HepG2 (cell line): ENCODE measurements at regions not wholly inside any gene's neighbourhood (a gene's known extent, or its start where the extent isn't known, plus 50 kb on each side); places are given as distances from the start of the nearest gene placed in this dataset.

Experiments
- ATAC-seq: fragments of 200-7000 bp; cut with Tn5 transposase; 3 replicates; pipeline ENCODE4 v1.9.1; 2020; ENCODE audit warnings: mild to moderate bottlenecking, moderate library complexity
- BruUV-seq: library from RNA; stranded (reverse); fragments of 400-500 nt; replicated peaks from 2 replicates; lab custom pipeline; 2021; lab: Mats Ljungman, UMichigan
- CTCF ChIA-PET: fragments of 300-600 bp; formaldehyde crosslinking; extraction: SDS; loops from one replicate; lab custom pipeline; 2021; ENCODE audit warnings: low total read pairs, inconsistent platforms, low intra/inter-chr PET ratio; lab: Yijun Ruan, JAX
- POLR2A ChIA-PET: fragments of 350-600 bp; sonication (Branson Sonifier 250); formaldehyde crosslinking; loops from one replicate; lab custom pipeline; 2020; ENCODE audit warnings: antibody characterized with exemption, inconsistent platforms; lab: Yijun Ruan, JAX
- DNase-seq: peaks from one replicate; pipeline ENCODE4 v3.0.0-alpha.2; 2015; ENCODE audit warnings: low spot score
- FAIRE-seq: peaks from 3 replicates; lab custom pipeline; 2011; peaks lifted over from hg19 to GRCh38; lab: Jason Lieb, UNC
- H2AFZ ChIP-seq: one replicate; pipeline ENCODE4 v1.6.1; 2011; ENCODE audit warnings: low read length, inconsistent platforms
- H3K27ac ChIP-seq: fragments of 300-600 bp; 3 replicates; pipeline ENCODE4 v1.8.0; 2011; ENCODE audit warnings: mixed run types, mild to moderate bottlenecking, mixed read lengths, low read length, inconsistent platforms; ENCODE audit not compliant: insufficient read depth; ENCODE audit errors: extremely low read length
- H3K27me3 ChIP-seq, 2 experiments: fragments of 200-600 bp in 1 of 2; 2 replicates in 1 of 2; 3 replicates in 1 of 2; pipeline versions ENCODE4 v1.6.0 to v1.8.0; 2011; ENCODE audit warnings: low read length in 2 of 2, mild to moderate bottlenecking in 2 of 2, moderate library complexity in 2 of 2, inconsistent platforms in 1 of 2; ENCODE audit not compliant: insufficient read depth in 2 of 2, control insufficient read depth in 1 of 2
- H3K36me3 ChIP-seq, 2 experiments: fragments of 200-600 bp in 1 of 2; replicated peaks in 1 of 2; 2 replicates in 1 of 2; 3 replicates in 1 of 2; pipeline versions ENCODE4 v1.5.1 to v1.8.0; 2011; ENCODE audit warnings: low read length in 2 of 2, inconsistent platforms in 1 of 2; ENCODE audit not compliant: insufficient read depth in 2 of 2, control insufficient read depth in 1 of 2
- H3K4me1 ChIP-seq: 2 replicates; pipeline ENCODE4 v1.5.1; 2012; ENCODE audit warnings: low read length, inconsistent platforms; ENCODE audit not compliant: insufficient read depth
- H3K4me2 ChIP-seq: 2 replicates; pipeline ENCODE4 v1.6.0; 2011; ENCODE audit warnings: low read depth, low read length, inconsistent platforms
- H3K4me3 ChIP-seq, 3 experiments: fragments of 200-600 bp in 1 of 3; sonication (generic), shearing (Covaris generic) in 1 of 3; replicated peaks in 1 of 3; 2 replicates each; pipeline ENCODE4 v1.5.1; 2011 to 2016; ENCODE audit warnings: low read length in 3 of 3, inconsistent platforms in 2 of 3, low read depth in 2 of 3, mild to moderate bottlenecking in 2 of 3, control low read depth in 1 of 3, mixed read lengths in 1 of 3; ENCODE audit not compliant: insufficient read depth in 1 of 3
- H3K79me2 ChIP-seq: one replicate; pipeline ENCODE4 v1.6.1; 2011; ENCODE audit warnings: low read length, inconsistent platforms; ENCODE audit not compliant: insufficient read depth
- H3K9ac ChIP-seq: 2 replicates; pipeline ENCODE4 v1.6.0; 2011; ENCODE audit warnings: mild to moderate bottlenecking, low read depth, low read length, inconsistent platforms; ENCODE audit not compliant: insufficient read depth
- H3K9me3 ChIP-seq: 2 replicates; pipeline ENCODE4 v1.5.1; 2012; ENCODE audit warnings: mild to moderate bottlenecking, low read length
- H4K20me1 ChIP-seq: 2 replicates; pipeline ENCODE4 v1.6.0; 2011; ENCODE audit warnings: inconsistent platforms, mild to moderate bottlenecking, low read length, moderate library complexity; ENCODE audit not compliant: insufficient read depth
- AGO1 ChIP-seq: fragments of 200-400 bp; formaldehyde crosslinking; IDR thresholded peaks from 2 replicates; pipeline ENCODE4 v1.6.1; 2017; ENCODE audit warnings: mild to moderate bottlenecking, low read depth, low read length, moderate library complexity; ENCODE audit not compliant: poor library complexity, severe bottlenecking
- ARID3A ChIP-seq: IDR thresholded peaks from 2 replicates; pipeline ENCODE4 v1.6.1; 2012; ENCODE audit warnings: low read depth, low read length, improper control_type of control experiment
- KDM4B ChIP-seq: sonication (generic); formaldehyde crosslinking; IDR thresholded peaks from 2 replicates; pipeline ENCODE4 v1.4.0; 2020; ENCODE audit warnings: missing genetic modification reagents
- NFE2 ChIP-seq: sonication (generic); formaldehyde crosslinking; IDR thresholded peaks from 2 replicates; pipeline ENCODE4 v1.4.0; 2020; ENCODE audit warnings: missing genetic modification reagents
- NFKB2 ChIP-seq: sonication (generic); formaldehyde crosslinking; IDR thresholded peaks from 2 replicates; pipeline ENCODE4 v1.4.0; 2020; ENCODE audit warnings: missing genetic modification reagents, borderline replicate concordance
- SALL1 ChIP-seq: sonication (generic); formaldehyde crosslinking; IDR thresholded peaks from 2 replicates; pipeline ENCODE4 v1.8.0; 2022; ENCODE audit warnings: mild to moderate bottlenecking, missing genetic modification reagents
- SRSF1 ChIP-seq: fragments of 200-400 bp; formaldehyde crosslinking; optimal IDR thresholded peaks from 2 replicates; pipeline ENCODE3; 2017; ENCODE audit warnings: mild to moderate bottlenecking, low read depth, low read length, moderate library complexity
- TGIF2 ChIP-seq: IDR thresholded peaks from 2 replicates; pipeline ENCODE4 v1.6.1; 2016; ENCODE audit warnings: control low read depth, missing compliant biosample characterization
- ZBED4 ChIP-seq: sonication (generic); formaldehyde crosslinking; IDR thresholded peaks from 2 replicates; pipeline ENCODE4 v1.4.0; 2020; ENCODE audit warnings: missing genetic modification reagents, borderline replicate concordance
- ZKSCAN8 ChIP-seq: IDR thresholded peaks from 2 replicates; pipeline ENCODE4 v1.6.1; 2016; ENCODE audit warnings: borderline replicate concordance, missing genetic modification reagents, missing compliant biosample characterization
- ZMAT5 ChIP-seq: sonication (generic); formaldehyde crosslinking; IDR thresholded peaks from 2 replicates; pipeline ENCODE4 v1.5.0; 2020; ENCODE audit warnings: mild to moderate bottlenecking, low read depth, missing genetic modification reagents, borderline replicate concordance
- ZNF138 ChIP-seq: sonication (generic); formaldehyde crosslinking; IDR thresholded peaks from 2 replicates; pipeline ENCODE4 v1.5.0; 2020; ENCODE audit warnings: mild to moderate bottlenecking, low read depth, missing genetic modification reagents
- ZNF33B ChIP-seq: sonication (generic); formaldehyde crosslinking; IDR thresholded peaks from 2 replicates; pipeline ENCODE4 v1.5.1; 2020; ENCODE audit warnings: mild to moderate bottlenecking, missing genetic modification reagents
- ZNF34 ChIP-seq: sonication (generic); formaldehyde crosslinking; IDR thresholded peaks from 2 replicates; pipeline ENCODE4 v1.4.0; 2020; ENCODE audit warnings: mild to moderate bottlenecking, missing genetic modification reagents, borderline replicate concordance
- ZNF484 ChIP-seq: sonication (generic); formaldehyde crosslinking; IDR thresholded peaks from 2 replicates; pipeline ENCODE4 v1.5.1; 2020; ENCODE audit warnings: mild to moderate bottlenecking, low read depth, missing genetic modification reagents, borderline replicate concordance
- ZNF792 ChIP-seq: IDR thresholded peaks from 2 replicates; pipeline ENCODE4 v1.6.1; 2016
- whole genome bisulfite sequencing: methylation state at CpG from one replicate; pipeline ENCODE4 v1.1.6; 2017; ENCODE audit warnings: low lambda C conversion rate; 5-methylcytosine and 5-hydroxymethylcytosine counted together
- in situ Hi-C: cut with HindIII; loops from 2 replicates; pipeline ENCODE4 v1.10.0; 2017; ENCODE audit warnings: low pct_unique_long_range_greater_than_20kb; ENCODE audit not compliant: extremely low pct_ligation_motif_present
- intact Hi-C: fragments of 100-400 bp; cut with micrococcal nuclease; formaldehyde crosslinking; loops from one replicate; pipeline ENCODE4 v1.10.0; 2022; ENCODE audit not compliant: unreplicated experiment
- TF ChIP-seq, protein P1 (sequence below): sonication (generic); formaldehyde crosslinking; IDR thresholded peaks from 2 replicates; pipeline ENCODE4 v1.4.0; 2020; ENCODE audit warnings: missing genetic modification reagents

DNA sequence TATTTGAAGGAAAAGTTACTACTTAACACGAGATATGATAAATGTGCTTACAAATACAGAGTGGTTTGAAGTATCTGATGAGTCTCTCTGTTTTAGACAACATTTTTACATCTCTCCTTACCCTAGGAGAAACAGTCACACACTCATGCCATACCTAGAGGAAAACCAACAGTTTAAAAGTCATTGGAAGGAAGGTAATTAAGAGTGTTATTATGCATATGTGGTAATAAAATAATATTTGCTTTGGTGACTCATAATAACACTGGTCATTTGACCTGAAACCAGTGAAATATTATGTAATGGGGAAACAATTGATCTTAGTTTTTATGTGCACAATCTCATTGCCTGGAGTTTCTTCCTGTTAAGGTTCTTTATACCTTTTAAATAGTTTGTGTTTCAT, 136.9 kb upstream of the SOX21 start:
- in situ Hi-C loops, result no loop called here
- no peak overlapping the region for H3K4me3 ChIP-seq
- ATAC-seq, result no peak
- TF ChIP-seq, protein P1, sequence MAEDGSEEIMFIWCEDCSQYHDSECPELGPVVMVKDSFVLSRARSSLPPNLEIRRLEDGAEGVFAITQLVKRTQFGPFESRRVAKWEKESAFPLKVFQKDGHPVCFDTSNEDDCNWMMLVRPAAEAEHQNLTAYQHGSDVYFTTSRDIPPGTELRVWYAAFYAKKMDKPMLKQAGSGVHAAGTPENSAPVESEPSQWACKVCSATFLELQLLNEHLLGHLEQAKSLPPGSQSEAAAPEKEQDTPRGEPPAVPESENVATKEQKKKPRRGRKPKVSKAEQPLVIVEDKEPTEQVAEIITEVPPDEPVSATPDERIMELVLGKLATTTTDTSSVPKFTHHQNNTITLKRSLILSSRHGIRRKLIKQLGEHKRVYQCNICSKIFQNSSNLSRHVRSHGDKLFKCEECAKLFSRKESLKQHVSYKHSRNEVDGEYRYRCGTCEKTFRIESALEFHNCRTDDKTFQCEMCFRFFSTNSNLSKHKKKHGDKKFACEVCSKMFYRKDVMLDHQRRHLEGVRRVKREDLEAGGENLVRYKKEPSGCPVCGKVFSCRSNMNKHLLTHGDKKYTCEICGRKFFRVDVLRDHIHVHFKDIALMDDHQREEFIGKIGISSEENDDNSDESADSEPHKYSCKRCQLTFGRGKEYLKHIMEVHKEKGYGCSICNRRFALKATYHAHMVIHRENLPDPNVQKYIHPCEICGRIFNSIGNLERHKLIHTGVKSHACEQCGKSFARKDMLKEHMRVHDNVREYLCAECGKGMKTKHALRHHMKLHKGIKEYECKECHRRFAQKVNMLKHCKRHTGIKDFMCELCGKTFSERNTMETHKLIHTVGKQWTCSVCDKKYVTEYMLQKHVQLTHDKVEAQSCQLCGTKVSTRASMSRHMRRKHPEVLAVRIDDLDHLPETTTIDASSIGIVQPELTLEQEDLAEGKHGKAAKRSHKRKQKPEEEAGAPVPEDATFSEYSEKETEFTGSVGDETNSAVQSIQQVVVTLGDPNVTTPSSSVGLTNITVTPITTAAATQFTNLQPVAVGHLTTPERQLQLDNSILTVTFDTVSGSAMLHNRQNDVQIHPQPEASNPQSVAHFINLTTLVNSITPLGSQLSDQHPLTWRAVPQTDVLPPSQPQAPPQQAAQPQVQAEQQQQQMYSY (CRISPR knock-in tag), result no peak
- TF ChIP-seq KDM4B (CRISPR knock-in tag), result no peak
- no peak for TF ChIP-seq ZBED4
- no peak for TF ChIP-seq SALL1
- TF ChIP-seq NFKB2 (CRISPR knock-in tag), result no peak
- TF ChIP-seq ZMAT5 (CRISPR knock-in tag), result no peak
- no peak for TF ChIP-seq AGO1
- no peak for TF ChIP-seq SRSF1
- no peak for TF ChIP-seq ZNF34
- TF ChIP-seq ZNF33B (CRISPR knock-in tag), result no peak
- no peak for TF ChIP-seq NFE2 (CRISPR knock-in tag)
- TF ChIP-seq ARID3A, result no peak
- TF ChIP-seq ZNF138 (CRISPR knock-in tag), result no peak
- no peak for TF ChIP-seq TGIF2 (CRISPR knock-in tag)
- no peak for TF ChIP-seq ZNF792 (CRISPR knock-in tag)
- TF ChIP-seq ZKSCAN8 (CRISPR knock-in tag), result no peak
- TF ChIP-seq ZNF484 (CRISPR knock-in tag), result no peak

More for the DNA sequence above, 136.9 kb upstream of the SOX21 start:
- no peak overlapping the region for H2AFZ ChIP-seq
- ChIA-PET POLR2A (no interaction called here), CTCF (no interaction called here)
- 0% methylated on average over 1 of the region's 1 CpG for WGBS
- H3K36me3 ChIP-seq, result no peaks in the 10 kb centered on the region
- H3K4me2 ChIP-seq, result no peak overlapping the region
- H3K27ac ChIP-seq, result no peak overlapping the region
- no peak overlapping the region for H3K9ac ChIP-seq
- BruUV-seq, result no TSS peak
- no peaks in the 10 kb centered on the region for H3K4me1 ChIP-seq
- no peaks in the 10 kb centered on the region for H3K9me3 ChIP-seq
- no peaks in the 10 kb centered on the region for H3K79me2 ChIP-seq
- DNase-seq (no peak), FAIRE-seq (no peak)
- peaks cover 1 to 6% of the 10 kb centered on the region in 2 experiments; a peak in 3 of 5 replicates for H3K27me3 ChIP-seq
- no peaks in the 10 kb centered on the region for H4K20me1 ChIP-seq
- intact Hi-C loops, result no loop called here
